ENCODE measurements at regions not wholly inside any gene's neighbourhood (a gene's known extent, or its start where the extent isn't known, plus 50 kb on each side); places are given as distances from the start of the nearest gene placed in this dataset.
"Not testable (repeated sequence)": the region's sequence is repeated elsewhere in the genome, so short reads cannot be mapped to it uniquely, and the experiment has no call there.

- TF ChIP-seq, protein P1, sequence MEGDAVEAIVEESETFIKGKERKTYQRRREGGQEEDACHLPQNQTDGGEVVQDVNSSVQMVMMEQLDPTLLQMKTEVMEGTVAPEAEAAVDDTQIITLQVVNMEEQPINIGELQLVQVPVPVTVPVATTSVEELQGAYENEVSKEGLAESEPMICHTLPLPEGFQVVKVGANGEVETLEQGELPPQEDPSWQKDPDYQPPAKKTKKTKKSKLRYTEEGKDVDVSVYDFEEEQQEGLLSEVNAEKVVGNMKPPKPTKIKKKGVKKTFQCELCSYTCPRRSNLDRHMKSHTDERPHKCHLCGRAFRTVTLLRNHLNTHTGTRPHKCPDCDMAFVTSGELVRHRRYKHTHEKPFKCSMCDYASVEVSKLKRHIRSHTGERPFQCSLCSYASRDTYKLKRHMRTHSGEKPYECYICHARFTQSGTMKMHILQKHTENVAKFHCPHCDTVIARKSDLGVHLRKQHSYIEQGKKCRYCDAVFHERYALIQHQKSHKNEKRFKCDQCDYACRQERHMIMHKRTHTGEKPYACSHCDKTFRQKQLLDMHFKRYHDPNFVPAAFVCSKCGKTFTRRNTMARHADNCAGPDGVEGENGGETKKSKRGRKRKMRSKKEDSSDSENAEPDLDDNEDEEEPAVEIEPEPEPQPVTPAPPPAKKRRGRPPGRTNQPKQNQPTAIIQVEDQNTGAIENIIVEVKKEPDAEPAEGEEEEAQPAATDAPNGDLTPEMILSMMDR (IDR thresholded peaks at IDR 0.05 in 2 of 3, conservative IDR thresholded peaks at IDR 0.05 in 1 of 3; ENCODE audit: borderline replicate concordance in 1 of 3, insufficient read depth in 1 of 3, low read depth in 2 of 3, low read length in 2 of 3) = not testable (repeated sequence)
- TF ChIP-seq SP1 (IDR thresholded peaks at IDR 0.05; ENCODE audit: low read depth); POLR2A (IDR thresholded peaks at IDR 0.05; ENCODE audit: borderline replicate concordance, extremely low read depth, insufficient read depth, insufficient read length); YY1 (IDR thresholded peaks at IDR 0.05; ENCODE audit: extremely low read depth, insufficient replicate concordance, low read depth, low read length); POLR2AphosphoS5 (IDR thresholded peaks at IDR 0.05; ENCODE audit: low read depth, low read length); ATF3 (IDR thresholded peaks at IDR 0.05); EZH2 (IDR thresholded peaks at IDR 0.05); ZBTB33 (IDR thresholded peaks at IDR 0.05; ENCODE audit: extremely low read depth, insufficient replicate concordance, low read length); RAD21 (IDR thresholded peaks at IDR 0.05; ENCODE audit: low read depth): not testable (repeated sequence)
Measured at GRCh38 chr2:87499860-87500259, 248.0 kb upstream of the PLGLB2 start.
